Bronchial epithelial cell (primary cell): ENCODE measurements at regions not wholly inside any gene's neighbourhood (a gene's known extent, or its start where the extent isn't known, plus 50 kb on each side); places are given as distances from the start of the nearest gene placed in this dataset.

Experiments used
- DNase-seq: peaks from one replicate; pipeline ENCODE4 v3.0.0-alpha.2; 2010; ENCODE audit warnings: low read depth
- FAIRE-seq: peaks from 2 replicates; lab custom pipeline; 2011; peaks lifted over from hg19 to GRCh38; lab: Jason Lieb, UNC
- H3K27me3 ChIP-seq: 2 replicates; pipeline ENCODE4 v1.5.1; 2011; ENCODE audit warnings: low read length; ENCODE audit not compliant: control insufficient read depth, insufficient read depth
- H3K36me3 ChIP-seq: 2 replicates; pipeline ENCODE4 v1.5.1; 2011; ENCODE audit warnings: low read length; ENCODE audit not compliant: control insufficient read depth, insufficient read depth
- H3K4me3 ChIP-seq: 2 replicates; pipeline ENCODE4 v1.5.1; 2011; ENCODE audit warnings: mild to moderate bottlenecking, low read depth, low read length, control low read depth
- TF ChIP-seq, protein P1 (sequence below): IDR thresholded peaks from 2 replicates; pipeline ENCODE4 v1.5.1; 2011; ENCODE audit warnings: mild to moderate bottlenecking, moderate library complexity, low read length, control low read depth, inconsistent platforms; ENCODE audit not compliant: insufficient read depth, severe bottlenecking

DNA sequence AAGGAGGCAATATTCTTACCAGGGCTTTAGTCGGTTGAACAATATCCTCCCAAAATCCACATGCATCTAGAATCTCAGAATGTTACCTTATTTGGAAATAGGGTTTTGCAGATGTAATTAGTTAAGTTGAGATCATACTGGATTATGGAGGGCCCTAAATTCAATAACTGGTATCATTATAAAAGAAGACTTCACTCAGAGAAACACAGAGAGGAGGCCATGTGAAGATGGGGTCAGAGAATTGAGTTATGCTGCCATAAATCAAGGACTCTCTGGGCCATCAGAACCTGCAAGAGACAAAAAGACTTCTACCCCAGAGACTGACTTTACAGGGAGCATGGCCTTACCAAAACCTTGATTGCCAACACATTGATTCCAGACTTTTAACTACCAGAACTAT lies 1611.1 kb downstream of the SLITRK5 start:
- no peaks in the 10 kb centered on the region for H3K27me3 ChIP-seq
- no peaks in the 10 kb centered on the region for H3K36me3 ChIP-seq
- DNase-seq (no peak), FAIRE-seq (no peak)
- TF ChIP-seq, protein P1, sequence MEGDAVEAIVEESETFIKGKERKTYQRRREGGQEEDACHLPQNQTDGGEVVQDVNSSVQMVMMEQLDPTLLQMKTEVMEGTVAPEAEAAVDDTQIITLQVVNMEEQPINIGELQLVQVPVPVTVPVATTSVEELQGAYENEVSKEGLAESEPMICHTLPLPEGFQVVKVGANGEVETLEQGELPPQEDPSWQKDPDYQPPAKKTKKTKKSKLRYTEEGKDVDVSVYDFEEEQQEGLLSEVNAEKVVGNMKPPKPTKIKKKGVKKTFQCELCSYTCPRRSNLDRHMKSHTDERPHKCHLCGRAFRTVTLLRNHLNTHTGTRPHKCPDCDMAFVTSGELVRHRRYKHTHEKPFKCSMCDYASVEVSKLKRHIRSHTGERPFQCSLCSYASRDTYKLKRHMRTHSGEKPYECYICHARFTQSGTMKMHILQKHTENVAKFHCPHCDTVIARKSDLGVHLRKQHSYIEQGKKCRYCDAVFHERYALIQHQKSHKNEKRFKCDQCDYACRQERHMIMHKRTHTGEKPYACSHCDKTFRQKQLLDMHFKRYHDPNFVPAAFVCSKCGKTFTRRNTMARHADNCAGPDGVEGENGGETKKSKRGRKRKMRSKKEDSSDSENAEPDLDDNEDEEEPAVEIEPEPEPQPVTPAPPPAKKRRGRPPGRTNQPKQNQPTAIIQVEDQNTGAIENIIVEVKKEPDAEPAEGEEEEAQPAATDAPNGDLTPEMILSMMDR: no peak
- H3K4me3 ChIP-seq: no peak overlapping the region

DNA sequence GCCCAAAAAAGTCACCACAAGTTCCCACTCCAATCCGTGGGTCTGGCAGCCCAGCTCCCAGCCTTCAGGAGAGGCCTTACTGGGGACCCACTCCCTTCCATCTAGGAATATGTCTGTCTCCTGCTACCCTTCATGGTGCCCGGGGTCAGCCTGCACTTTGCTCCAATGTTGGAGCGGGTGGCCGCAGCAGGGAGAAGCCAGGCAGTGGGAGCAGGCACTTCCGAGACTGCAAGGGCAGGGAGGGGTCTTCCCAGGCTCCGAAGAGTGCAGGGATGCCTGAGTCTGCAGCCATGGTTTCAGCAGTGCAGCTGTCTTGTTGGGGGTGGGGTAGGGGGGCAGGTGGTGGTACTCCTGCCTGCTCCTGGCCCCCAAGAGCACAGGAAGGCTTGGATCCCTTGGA lies 1616.2 kb downstream of the SLITRK5 start:
- Histone ChIP-seq H3K36me3 (no peaks in the 10 kb centered on the region), H3K4me3 (no peak overlapping the region), H3K27me3 (no peaks in the 10 kb centered on the region)
- DNase-seq (no peak), FAIRE-seq (no peak)
- TF ChIP-seq, protein P1: no peak

DNA sequence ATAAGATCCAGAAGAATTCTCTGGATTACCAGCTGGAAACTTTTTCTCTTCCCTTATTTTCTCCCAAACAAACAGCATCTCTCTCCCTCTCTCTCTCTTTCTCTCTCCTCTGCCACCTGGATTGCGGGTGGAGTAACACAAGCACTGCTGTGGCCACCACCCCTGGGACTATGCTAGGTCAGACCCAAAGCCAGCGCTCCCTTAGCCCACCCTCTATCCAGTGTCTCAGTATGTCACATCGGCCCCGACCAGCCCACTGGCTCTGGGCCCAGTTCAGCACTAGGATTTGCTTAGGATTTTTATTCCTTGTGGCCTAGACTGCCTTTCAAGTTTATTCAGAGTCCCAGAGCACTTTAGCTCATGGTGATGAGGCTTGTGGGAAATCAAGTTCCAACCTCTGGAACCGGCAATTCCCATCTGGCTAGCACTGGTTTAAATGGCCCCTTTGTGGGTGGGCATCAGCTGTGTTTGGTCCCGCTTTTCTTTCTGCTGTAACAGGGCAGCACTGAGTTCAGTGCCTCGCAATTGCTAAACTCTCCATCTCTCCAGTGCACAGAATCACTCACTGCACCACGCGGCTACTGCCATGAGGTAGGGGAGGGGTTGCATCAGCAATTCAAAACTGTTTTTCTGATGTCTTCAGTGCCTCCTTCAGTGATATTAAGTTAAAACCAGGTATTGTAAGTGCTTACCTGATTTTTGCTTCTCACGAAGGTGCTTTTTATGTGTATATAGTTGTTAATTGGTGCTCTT lies 1623.1 kb downstream of the SLITRK5 start:
- no peak overlapping the region for H3K4me3 ChIP-seq
- FAIRE-seq: no peak
- H3K27me3 ChIP-seq: no peaks in the 10 kb centered on the region
- H3K36me3 ChIP-seq: no peaks in the 10 kb centered on the region
- DNase-seq: no peak
- TF ChIP-seq, protein P1: no peak

DNA sequence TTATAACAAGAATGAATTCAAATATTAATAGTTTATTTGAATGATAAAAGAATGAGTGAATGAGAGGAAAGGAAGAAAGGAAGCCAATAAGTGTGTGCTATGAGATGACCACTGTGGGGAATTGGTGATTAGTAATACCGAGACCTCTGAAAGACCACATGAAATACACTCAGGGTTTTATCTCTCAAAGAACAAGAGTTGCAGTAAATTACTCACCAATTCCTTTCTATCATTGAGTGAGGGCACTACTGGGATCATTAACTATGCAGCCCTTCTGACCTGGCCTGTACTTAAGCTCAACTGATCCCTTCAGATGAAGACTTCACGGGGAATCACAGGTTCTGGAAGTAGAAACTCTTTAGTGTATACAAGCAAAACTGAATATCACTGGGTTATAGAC lies 1636.1 kb downstream of the SLITRK5 start:
- DNase-seq (no peak), FAIRE-seq (no peak)
- H3K36me3 ChIP-seq: no peaks in the 10 kb centered on the region
- no peaks in the 10 kb centered on the region for H3K27me3 ChIP-seq
- no peak overlapping the region for H3K4me3 ChIP-seq
- TF ChIP-seq, protein P1: no peak

DNA sequence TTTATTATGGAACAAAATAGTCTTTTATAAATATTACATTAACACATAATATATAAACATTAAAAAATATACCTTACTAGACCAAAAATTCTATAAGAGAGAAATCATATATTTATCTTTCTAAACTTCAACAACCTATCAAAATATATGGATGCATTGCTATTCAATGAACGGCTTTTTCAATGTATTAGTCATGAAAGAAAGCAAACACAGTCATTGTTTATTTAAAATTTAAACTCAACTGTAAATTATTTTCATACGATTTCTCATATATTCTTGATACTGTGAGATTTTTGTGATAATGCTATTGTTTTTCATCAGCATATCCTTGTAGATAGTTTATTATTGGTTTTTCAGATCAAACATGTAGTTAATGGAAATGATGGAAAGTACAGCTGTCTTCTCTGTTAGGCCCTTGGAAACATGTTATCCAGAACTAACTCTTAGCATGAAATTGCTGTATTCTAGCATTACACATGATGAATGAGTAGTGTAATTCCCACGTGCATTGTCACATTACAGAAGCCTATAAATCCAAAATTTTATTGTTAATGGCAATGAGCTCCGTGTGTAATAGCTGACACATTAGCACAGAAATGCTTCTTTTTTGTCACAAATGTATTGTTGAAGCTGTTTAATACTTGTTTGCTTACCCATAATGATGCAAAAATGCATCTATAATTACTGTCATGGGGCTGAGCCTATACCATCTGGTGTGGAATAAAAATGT lies 1639.9 kb downstream of the SLITRK5 start:
- FAIRE-seq: no peak
- peak; percentile 26 for DNase-seq
- Histone ChIP-seq H3K36me3 (no peaks in the 10 kb centered on the region), H3K27me3 (no peaks in the 10 kb centered on the region), H3K4me3 (no peak overlapping the region)
- TF ChIP-seq, protein P1: no peak
